WI38 (cell line): ENCODE measurements at regions not wholly inside any gene's neighbourhood (a gene's known extent, or its start where the extent isn't known, plus 50 kb on each side); places are given as distances from the start of the nearest gene placed in this dataset.

Experiments used
- H3K4me3 ChIP-seq: 2 replicates; pipeline ENCODE4 v1.5.1; 2011; ENCODE audit warnings: low read depth, mild to moderate bottlenecking, control low read depth, low read length
- TF ChIP-seq, protein P1 (sequence below): IDR thresholded peaks from 2 replicates; pipeline ENCODE4 v1.5.1; 2012; ENCODE audit warnings: low read depth, mild to moderate bottlenecking, control low read depth, low read length

DNA sequence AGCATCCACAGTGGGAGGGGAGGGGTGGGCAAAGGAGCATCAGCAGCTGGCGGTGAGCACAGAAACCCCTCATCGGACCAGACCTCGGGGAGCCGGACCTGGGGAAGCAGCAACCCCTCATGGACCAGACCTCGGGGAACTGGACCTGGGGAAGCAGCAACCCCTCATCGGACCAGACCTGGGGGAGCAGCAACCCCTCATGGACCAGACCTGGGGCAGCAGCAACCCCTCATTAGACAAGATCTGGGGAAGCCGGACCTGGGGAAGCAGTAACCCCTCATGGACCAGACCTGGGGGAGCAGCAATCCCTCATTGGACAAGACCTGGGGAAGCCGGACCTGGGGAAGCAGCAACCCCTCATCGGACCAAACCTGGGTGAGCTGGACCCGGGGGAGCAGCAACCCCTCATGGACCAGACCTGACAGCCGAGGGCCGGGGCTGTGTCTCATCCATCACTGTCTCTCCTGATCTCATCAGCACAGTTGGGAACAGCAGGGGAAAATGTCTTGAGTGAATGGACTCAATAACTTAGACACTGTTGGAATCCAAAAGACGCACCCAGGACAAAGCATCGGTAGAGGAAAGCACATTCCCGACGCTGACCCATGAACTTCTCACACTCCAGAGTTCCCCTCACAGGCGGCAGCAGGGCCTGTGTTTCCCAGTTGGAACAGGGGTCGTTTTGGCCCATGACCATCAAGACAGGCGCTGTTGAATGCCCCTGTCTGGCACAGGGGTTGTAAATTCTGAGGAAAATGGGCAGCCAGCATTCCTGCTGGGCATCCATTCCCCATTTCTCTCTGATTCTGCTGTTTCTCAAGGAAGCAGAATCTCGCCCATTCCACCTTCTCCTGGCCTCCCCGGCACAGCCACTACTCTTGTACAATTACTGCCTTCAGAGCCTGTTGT lies 1494.6 kb downstream of the TBC1D22A start:
- no peak overlapping the region for H3K4me3 ChIP-seq

DNA sequence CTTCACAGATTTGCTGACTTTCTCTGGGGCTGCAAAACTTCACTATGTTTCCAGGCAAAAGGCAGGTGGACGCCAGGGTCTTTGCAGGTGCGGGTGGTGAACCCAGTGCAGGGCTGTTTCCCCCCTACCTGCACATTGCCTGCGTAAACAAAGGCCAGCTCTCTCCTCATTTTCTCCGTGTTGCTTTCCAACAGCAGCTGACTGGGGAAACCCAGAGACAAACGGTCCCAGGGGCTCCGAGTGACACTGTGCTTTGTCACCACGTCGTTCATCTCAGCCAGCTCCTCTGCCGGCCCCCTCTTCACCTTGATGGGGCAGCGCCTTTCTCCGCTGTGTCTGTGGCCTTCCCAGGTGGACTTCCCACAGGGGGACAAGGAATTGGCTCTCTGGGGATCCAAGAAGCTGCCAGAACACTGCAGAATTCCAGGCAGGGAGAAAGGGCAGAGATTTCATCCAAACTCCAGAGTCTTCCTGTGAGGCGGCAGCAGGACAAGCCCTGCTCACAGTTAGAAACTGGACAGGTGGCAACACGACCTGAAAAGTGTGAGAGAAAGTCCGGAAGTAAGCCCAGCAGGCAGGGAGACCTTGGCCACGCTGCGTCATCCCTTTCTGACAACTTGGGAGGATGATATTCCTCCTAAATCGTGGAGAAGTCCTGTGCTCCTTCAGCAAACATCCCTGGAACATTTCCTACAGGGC lies 1493.7 kb downstream of the TBC1D22A start:
- TF ChIP-seq, protein P1, sequence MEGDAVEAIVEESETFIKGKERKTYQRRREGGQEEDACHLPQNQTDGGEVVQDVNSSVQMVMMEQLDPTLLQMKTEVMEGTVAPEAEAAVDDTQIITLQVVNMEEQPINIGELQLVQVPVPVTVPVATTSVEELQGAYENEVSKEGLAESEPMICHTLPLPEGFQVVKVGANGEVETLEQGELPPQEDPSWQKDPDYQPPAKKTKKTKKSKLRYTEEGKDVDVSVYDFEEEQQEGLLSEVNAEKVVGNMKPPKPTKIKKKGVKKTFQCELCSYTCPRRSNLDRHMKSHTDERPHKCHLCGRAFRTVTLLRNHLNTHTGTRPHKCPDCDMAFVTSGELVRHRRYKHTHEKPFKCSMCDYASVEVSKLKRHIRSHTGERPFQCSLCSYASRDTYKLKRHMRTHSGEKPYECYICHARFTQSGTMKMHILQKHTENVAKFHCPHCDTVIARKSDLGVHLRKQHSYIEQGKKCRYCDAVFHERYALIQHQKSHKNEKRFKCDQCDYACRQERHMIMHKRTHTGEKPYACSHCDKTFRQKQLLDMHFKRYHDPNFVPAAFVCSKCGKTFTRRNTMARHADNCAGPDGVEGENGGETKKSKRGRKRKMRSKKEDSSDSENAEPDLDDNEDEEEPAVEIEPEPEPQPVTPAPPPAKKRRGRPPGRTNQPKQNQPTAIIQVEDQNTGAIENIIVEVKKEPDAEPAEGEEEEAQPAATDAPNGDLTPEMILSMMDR, result no peak
- H3K4me3 ChIP-seq, result no peak overlapping the region

More for the DNA sequence above, 1494.6 kb downstream of the TBC1D22A start:
- TF ChIP-seq, protein P1, result no peak

DNA sequence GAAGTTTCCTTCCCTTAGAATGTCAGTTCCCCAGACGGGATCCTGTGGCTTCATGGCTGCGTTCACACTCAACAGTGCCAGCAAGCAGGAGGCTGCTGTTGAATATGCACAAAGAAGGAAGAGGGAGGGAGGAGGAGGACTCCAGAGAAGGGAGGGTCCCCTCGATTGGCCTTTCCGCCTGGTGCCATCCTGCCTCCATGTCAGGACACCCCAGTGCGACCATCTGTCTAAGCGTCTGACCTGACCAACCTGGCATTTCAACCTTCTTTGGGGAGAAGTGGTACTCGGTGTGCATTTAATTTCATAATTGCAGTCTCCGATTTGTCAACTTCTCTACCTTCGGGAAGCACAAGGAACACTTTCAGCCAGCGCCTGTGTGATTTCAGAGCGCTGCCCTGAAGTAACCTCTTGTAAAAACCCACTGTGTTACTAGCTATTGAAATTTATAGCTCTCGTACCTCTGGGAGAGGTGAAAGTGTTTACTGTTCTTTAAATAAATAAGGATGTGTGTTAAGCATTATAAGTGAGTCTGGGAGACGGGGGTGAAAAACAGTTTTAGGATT lies 1491.9 kb downstream of the TBC1D22A start:
- TF ChIP-seq, protein P1, result no peak
- no peak overlapping the region for H3K4me3 ChIP-seq

- no peak overlapping the region for H3K4me3 ChIP-seq
- TF ChIP-seq, protein P1, result no peak
Measured at GRCh38 chr22:48253573-48253972, 1491.1 kb downstream of the TBC1D22A start.

DNA sequence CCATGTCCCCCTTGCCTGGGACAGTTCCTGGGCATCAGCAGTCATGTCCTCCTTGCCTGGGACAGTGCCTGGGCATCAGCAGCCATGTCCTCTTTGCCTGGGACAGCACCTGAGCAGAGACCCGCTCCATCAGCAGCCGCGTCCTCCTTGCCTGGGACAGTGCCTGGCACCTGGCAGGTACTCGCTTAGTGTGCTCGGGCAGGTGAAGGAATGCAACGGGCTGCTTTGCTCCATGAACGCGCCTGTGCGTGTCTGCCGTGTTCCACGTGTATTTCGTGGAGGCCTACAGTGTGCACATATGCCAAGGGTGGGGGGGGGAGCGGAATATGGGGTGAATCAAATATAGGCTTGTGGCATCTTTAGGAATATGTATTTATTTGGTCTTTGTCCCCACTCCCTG lies 1490.7 kb downstream of the TBC1D22A start:
- TF ChIP-seq, protein P1, result no peak
- H3K4me3 ChIP-seq, result no peak overlapping the region

- TF ChIP-seq, protein P1, result no peak
Measured at GRCh38 chr22:48251629-48252028, 1489.2 kb downstream of the TBC1D22A start.

GRCh38 chr22:48250937-48251530 lies 1488.6 kb downstream of the TBC1D22A start:
- H3K4me3 ChIP-seq, result no peak overlapping the region
- TF ChIP-seq, protein P1, result no peak

More at GRCh38 chr22:48251629-48252028, 1489.2 kb downstream of the TBC1D22A start:
- H3K4me3 ChIP-seq, result no peak overlapping the region
